Peyer's patch (tissue), 4 donors: ENCODE measurements at regions not wholly inside any gene's neighbourhood (a gene's known extent, or its start where the extent isn't known, plus 50 kb on each side); places are given as distances from the start of the nearest gene placed in this dataset.

Source experiments
- DNase-seq, 3 donors: peaks; one replicate each; pipeline ENCODE4 v3.0.0-alpha.2; 2017 to 2019
- H3K27ac ChIP-seq, 4 donors: fragments of 200-600 bp; sonication (generic); one replicate each; pipeline ENCODE4 v1.5.1; 2016 to 2019
- H3K27me3 ChIP-seq, 2 donors: fragments of 200-600 bp; sonication (generic); one replicate each; pipeline ENCODE4 v1.5.1; 2019
- H3K36me3 ChIP-seq, 3 donors: fragments of 200-600 bp; sonication (generic); one replicate each; pipeline ENCODE4 v1.5.1; 2016 to 2019
- H3K4me1 ChIP-seq, 4 donors: fragments of 200-600 bp; sonication (generic); one replicate each; pipeline ENCODE4 v1.5.1; 2016 to 2019
- H3K4me3 ChIP-seq, 4 donors: fragments of 200-600 bp; sonication (generic); 1 replicate in 3 of 4; 2 replicates in 1 of 4; pipeline ENCODE4 v1.5.1; 2016 to 2019; ENCODE audit warnings: mild to moderate bottlenecking in 1 of 4
- H3K9me3 ChIP-seq, 4 donors: fragments of 200-600 bp; sonication (generic); one replicate each; pipeline ENCODE4 v1.5.1; 2016 to 2019; ENCODE audit warnings: mild to moderate bottlenecking in 1 of 4
- POLR2A ChIP-seq, 2 donors: fragments of 450-650 bp; IDR thresholded peaks; one replicate each; pipeline ENCODE4 v1.5.1; 2017; ENCODE audit warnings: antibody characterized with exemption in 2 of 2, mild to moderate bottlenecking in 2 of 2, moderate library complexity in 2 of 2
- TF ChIP-seq, protein P1 (sequence below), 6 experiments: fragments of 450-650 bp in 4 of 6; fragments of 200-600 bp in 2 of 6; sonication (generic) in 1 of 6; IDR thresholded peaks; one replicate each; pipeline ENCODE4 v1.5.1; 2017 to 2019; ENCODE audit warnings: antibody characterized with exemption in 6 of 6, mild to moderate bottlenecking in 3 of 6, moderate library complexity in 1 of 6

DNA sequence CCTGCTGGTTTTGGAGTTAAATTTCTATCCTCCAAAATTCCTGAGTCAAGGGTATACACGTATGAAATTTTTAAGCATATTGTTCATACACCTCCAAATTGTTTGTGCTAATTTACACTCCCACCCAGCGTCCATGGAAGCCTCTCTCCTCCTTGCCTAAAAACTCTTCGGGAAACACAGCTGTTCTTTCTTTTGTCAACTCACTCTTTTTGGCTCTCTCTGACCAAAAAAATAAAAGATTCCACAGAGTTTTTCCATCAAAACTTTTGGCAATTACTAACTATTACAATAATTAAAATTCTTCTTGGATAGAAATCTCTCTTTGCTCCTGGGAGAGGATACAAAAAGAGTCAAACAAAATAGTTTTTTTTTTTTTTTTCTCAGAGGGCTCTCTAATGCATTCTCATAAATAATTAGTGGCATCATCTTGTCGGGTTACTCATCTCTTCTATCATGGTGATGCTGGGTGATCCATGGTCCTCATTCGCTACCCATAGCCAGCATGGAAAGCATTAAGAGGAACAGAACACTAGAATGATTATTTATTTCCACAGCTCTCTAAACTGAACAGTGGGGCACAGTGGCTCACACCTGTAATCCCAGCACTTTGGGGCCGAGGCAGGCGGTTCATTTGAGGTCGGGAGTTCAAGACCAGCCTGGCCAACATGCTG lies 310.7 kb downstream of the SFMBT2 start:
- no peaks in the 10 kb centered on the region for H3K4me1 ChIP-seq
- no peak for TF ChIP-seq POLR2A (IDR thresholded peaks at IDR 0.05)
- TF ChIP-seq, protein P1, sequence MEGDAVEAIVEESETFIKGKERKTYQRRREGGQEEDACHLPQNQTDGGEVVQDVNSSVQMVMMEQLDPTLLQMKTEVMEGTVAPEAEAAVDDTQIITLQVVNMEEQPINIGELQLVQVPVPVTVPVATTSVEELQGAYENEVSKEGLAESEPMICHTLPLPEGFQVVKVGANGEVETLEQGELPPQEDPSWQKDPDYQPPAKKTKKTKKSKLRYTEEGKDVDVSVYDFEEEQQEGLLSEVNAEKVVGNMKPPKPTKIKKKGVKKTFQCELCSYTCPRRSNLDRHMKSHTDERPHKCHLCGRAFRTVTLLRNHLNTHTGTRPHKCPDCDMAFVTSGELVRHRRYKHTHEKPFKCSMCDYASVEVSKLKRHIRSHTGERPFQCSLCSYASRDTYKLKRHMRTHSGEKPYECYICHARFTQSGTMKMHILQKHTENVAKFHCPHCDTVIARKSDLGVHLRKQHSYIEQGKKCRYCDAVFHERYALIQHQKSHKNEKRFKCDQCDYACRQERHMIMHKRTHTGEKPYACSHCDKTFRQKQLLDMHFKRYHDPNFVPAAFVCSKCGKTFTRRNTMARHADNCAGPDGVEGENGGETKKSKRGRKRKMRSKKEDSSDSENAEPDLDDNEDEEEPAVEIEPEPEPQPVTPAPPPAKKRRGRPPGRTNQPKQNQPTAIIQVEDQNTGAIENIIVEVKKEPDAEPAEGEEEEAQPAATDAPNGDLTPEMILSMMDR (IDR thresholded peaks at IDR 0.05) = no peak
- no peaks in the 10 kb centered on the region for H3K27me3 ChIP-seq
- no peaks in the 10 kb centered on the region for H3K36me3 ChIP-seq
- H3K27ac ChIP-seq = no peak overlapping the region
- no peak for DNase-seq
- H3K4me3 ChIP-seq = no peak overlapping the region
- no peaks in the 10 kb centered on the region for H3K9me3 ChIP-seq

DNA sequence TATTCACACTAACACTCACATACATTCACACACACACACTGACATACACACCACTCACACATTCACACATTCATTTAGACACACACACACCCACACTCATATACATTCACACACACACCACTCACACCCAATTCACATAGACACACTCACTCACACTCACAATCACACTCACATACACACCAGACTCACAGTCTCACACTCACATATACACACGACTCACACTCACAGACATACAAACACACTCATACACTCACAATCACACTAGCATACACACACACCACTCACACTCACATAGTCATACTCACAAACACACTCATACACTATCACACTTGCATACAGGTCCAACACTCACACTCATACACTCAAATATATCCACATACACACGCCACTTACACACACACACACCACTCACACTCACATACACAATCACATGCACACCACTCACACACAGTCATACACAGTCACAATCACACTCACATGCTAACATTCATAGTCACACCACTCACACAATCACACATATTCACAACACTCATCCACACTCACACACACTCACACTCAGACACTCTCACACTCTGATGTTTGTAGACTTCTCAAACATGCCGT lies 312.6 kb downstream of the SFMBT2 start:
- H3K4me3 ChIP-seq = no peak overlapping the region
- TF ChIP-seq, protein P1 (IDR thresholded peaks at IDR 0.05) = no peak
- no peak for TF ChIP-seq POLR2A (IDR thresholded peaks at IDR 0.05)
- no peak overlapping the region for H3K27ac ChIP-seq
- no peaks in the 10 kb centered on the region for H3K36me3 ChIP-seq
- DNase-seq = no peak
- H3K4me1 ChIP-seq = no peaks in the 10 kb centered on the region
- H3K9me3 ChIP-seq = no peaks in the 10 kb centered on the region
- no peaks in the 10 kb centered on the region for H3K27me3 ChIP-seq

DNA sequence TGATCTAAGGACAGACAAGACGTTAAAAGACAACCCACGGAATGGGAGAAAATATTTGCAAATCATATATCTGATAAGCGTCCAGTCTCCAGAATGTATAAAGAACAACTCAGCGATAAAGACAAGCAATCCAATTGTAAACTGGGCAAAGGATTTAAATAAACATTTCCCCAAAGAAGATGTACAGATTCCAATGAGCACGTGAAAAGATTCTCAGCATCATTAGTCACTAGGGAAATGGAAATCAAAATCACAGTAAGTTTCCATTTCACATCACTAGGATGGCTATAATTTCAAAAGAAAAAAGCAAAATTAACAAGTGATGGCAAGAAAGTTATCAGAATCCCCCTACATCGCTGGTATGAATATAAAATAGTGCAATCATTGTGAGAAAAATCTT lies 316.1 kb downstream of the SFMBT2 start:
- TF ChIP-seq, protein P1 (IDR thresholded peaks at IDR 0.05) = no peak
- no peak for TF ChIP-seq POLR2A (IDR thresholded peaks at IDR 0.05)
- no peak for DNase-seq
- H3K4me3 ChIP-seq = no peak overlapping the region
- H3K36me3 ChIP-seq = no peaks in the 10 kb centered on the region
- H3K27me3 ChIP-seq = no peaks in the 10 kb centered on the region
- H3K9me3 ChIP-seq = no peaks in the 10 kb centered on the region
- H3K4me1 ChIP-seq = no peaks in the 10 kb centered on the region
- no peak overlapping the region for H3K27ac ChIP-seq

DNA sequence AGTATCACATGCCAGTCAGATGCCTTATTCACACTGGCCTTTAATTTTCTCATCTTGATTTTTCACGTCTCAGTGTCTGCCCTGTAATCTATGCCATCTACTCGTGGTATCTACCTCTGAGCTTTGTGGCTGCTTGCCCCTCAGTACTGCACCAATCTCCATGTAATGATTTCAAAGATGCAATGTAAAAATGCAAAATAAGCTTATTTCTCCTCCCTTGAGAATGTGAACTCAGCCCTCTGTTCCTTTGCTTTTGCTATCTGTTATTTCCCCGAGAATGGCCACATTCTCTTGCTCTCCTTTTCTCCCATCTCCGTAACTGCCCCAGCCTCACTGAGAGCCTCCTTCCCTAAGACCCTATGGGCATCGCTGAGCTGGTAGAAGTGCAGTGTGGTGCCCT lies 317.5 kb downstream of the SFMBT2 start:
- DNase-seq = no peak
- H3K4me3 ChIP-seq = no peak overlapping the region
- no peaks in the 10 kb centered on the region for H3K4me1 ChIP-seq
- no peaks in the 10 kb centered on the region for H3K9me3 ChIP-seq
- no peak overlapping the region for H3K27ac ChIP-seq
- no peaks in the 10 kb centered on the region for H3K36me3 ChIP-seq
- TF ChIP-seq, protein P1 (IDR thresholded peaks at IDR 0.05) = no peak
- no peak for TF ChIP-seq POLR2A (IDR thresholded peaks at IDR 0.05)
- H3K27me3 ChIP-seq = no peaks in the 10 kb centered on the region

DNA sequence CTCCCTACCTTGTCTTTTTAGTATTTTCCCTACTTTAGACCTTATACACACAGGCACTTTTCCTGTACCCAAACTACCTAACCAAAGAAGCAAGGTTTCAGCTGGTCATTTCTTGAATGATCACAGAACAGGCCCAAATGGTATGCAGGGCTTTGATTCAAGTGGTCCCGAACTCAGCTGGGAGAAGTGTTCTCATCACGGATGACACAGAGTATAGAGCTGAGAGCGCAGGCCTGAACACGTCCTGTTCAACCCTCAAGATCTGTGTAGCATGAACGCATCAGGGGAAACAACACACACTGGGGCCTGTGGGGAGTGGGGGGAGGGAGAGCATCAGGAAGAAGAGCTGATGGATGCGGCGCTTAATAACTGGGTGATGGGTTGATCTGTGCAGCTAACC lies 318.2 kb downstream of the SFMBT2 start:
- Histone ChIP-seq H3K4me3 (no peak overlapping the region), H3K4me1 (no peaks in the 10 kb centered on the region), H3K27me3 (no peaks in the 10 kb centered on the region), H3K27ac (no peak overlapping the region), H3K36me3 (no peaks in the 10 kb centered on the region), H3K9me3 (no peaks in the 10 kb centered on the region)
- TF ChIP-seq, protein P1 (IDR thresholded peaks at IDR 0.05) = no peak
- TF ChIP-seq POLR2A (IDR thresholded peaks at IDR 0.05) = no peak
- no peak for DNase-seq
